H1 (cell line): ENCODE measurements at regions not wholly inside any gene's neighbourhood (a gene's known extent, or its start where the extent isn't known, plus 50 kb on each side); places are given as distances from the start of the nearest gene placed in this dataset.

Experiments
- CTCF ChIA-PET: fragments of 300-600 bp; sonication (Branson Sonifier 250); formaldehyde crosslinking; loops from one replicate; lab custom pipeline; 2021; ENCODE audit not compliant: partially characterized antibody; lab: Charles Lee
- POLR2A ChIA-PET: fragments of 300-600 bp; sonication (Branson Sonifier 250); formaldehyde crosslinking; loops from one replicate; lab custom pipeline; 2021; ENCODE audit warnings: inconsistent platforms; ENCODE audit not compliant: partially characterized antibody; lab: Charles Lee
- DNase-seq, 2 experiments: peaks; one replicate each; pipeline versions ENCODE4 v3.0.0 to v3.0.0-alpha.2; 2010 to 2022; ENCODE audit warnings: low spot score in 2 of 2, low read depth in 1 of 2, mixed read lengths in 1 of 2
- FAIRE-seq: peaks from 2 replicates; lab custom pipeline; 2011; peaks lifted over from hg19 to GRCh38; lab: Jason Lieb, UNC
- H2AFZ ChIP-seq: 2 replicates; pipeline ENCODE4 v1.8.1; 2012; ENCODE audit warnings: low read length, inconsistent platforms
- H2AK5ac ChIP-seq: 2 replicates; pipeline ENCODE4 v1.6.1; 2013; ENCODE audit warnings: low read depth, low read length
- H2BK120ac ChIP-seq: replicated peaks from 2 replicates; pipeline ENCODE3; 2013; ENCODE audit warnings: low read depth, low read length, inconsistent platforms
- H2BK12ac ChIP-seq: 2 replicates; pipeline ENCODE4 v1.6.1; 2013; ENCODE audit warnings: low read depth, low read length
- H2BK15ac ChIP-seq: 2 replicates; pipeline ENCODE4 v1.6.1; 2013; ENCODE audit warnings: low read length
- H2BK20ac ChIP-seq: 2 replicates; pipeline ENCODE4 v1.6.1; 2013; ENCODE audit warnings: low read length
- H2BK5ac ChIP-seq: 2 replicates; pipeline ENCODE4 v1.6.1; 2013; ENCODE audit warnings: low read depth, low read length
- H3K14ac ChIP-seq: 2 replicates; pipeline ENCODE4 v1.6.1; 2013; ENCODE audit warnings: inconsistent platforms; ENCODE audit not compliant: insufficient read length
- H3K18ac ChIP-seq: 2 replicates; pipeline ENCODE4 v1.6.1; 2013; ENCODE audit warnings: low read length; ENCODE audit errors: extremely low read depth
- H3K23ac ChIP-seq: 2 replicates; pipeline ENCODE4 v1.6.1; 2013; ENCODE audit warnings: inconsistent platforms; ENCODE audit not compliant: insufficient read length
- H3K23me2 ChIP-seq: 2 replicates; pipeline ENCODE4 v1.6.1; 2013; ENCODE audit warnings: low read depth, low read length
- H3K27ac ChIP-seq: 2 replicates; pipeline ENCODE4 v1.6.1; 2011; ENCODE audit warnings: low read depth, low read length, inconsistent platforms
- H3K27me3 ChIP-seq, 4 experiments: replicated peaks in 1 of 4; 1 replicate in 1 of 4; 2 replicates in 3 of 4; pipeline versions ENCODE4 v1.6.1 to v1.8.1; 2011 to 2013; ENCODE audit warnings: low read length in 3 of 4, mild to moderate bottlenecking in 3 of 4, inconsistent platforms in 2 of 4, mixed read lengths in 2 of 4, moderate library complexity in 1 of 4; ENCODE audit not compliant: control insufficient read depth in 3 of 4, insufficient read depth in 3 of 4; ENCODE audit errors: extremely low read depth in 1 of 4
- H3K36me3 ChIP-seq, 4 experiments: 2 replicates each; pipeline versions ENCODE4 v1.6.1 to v1.8.1; 2011 to 2013; ENCODE audit warnings: mild to moderate bottlenecking in 4 of 4, low read length in 3 of 4, moderate library complexity in 2 of 4, control low read depth in 1 of 4, inconsistent platforms in 1 of 4; ENCODE audit not compliant: insufficient read depth in 4 of 4, control insufficient read depth in 2 of 4
- H3K4ac ChIP-seq: replicated peaks from 2 replicates; pipeline ENCODE3; 2013; ENCODE audit warnings: low read length, low read depth, mixed read lengths, inconsistent platforms; ENCODE audit not compliant: insufficient read length
- H3K4me1 ChIP-seq, 4 experiments: replicated peaks in 1 of 4; 1 replicate in 1 of 4; 2 replicates in 3 of 4; pipeline versions ENCODE4 v1.6.1 to v1.8.1; 2011 to 2013; ENCODE audit warnings: low read length in 3 of 4, inconsistent platforms in 2 of 4, mixed read lengths in 1 of 4; ENCODE audit not compliant: insufficient read depth in 4 of 4, control insufficient read depth in 3 of 4
- H3K4me2 ChIP-seq, 2 experiments: 2 replicates each; pipeline versions ENCODE4 v1.6.1 to v1.8.1; 2011 to 2013; ENCODE audit warnings: low read depth in 2 of 2, low read length in 2 of 2, control low read depth in 1 of 2, inconsistent platforms in 1 of 2, mild to moderate bottlenecking in 1 of 2; ENCODE audit not compliant: insufficient read depth in 1 of 2
- H3K4me3 ChIP-seq, 4 experiments: fragments of 200-600, 300-600 bp in 1 of 4; sonication (generic), shearing (Covaris generic), sonication (Bioruptor Twin) in 1 of 4; 2 replicates each; pipeline versions ENCODE4 v1.5.1 to v1.8.1; 2011 to 2016; ENCODE audit warnings: low read length in 4 of 4, low read depth in 3 of 4, control low read depth in 2 of 4, inconsistent platforms in 2 of 4, mild to moderate bottlenecking in 2 of 4, mixed read lengths in 1 of 4, moderate library complexity in 1 of 4; ENCODE audit not compliant: insufficient read depth in 2 of 4; ENCODE audit errors: extremely low read depth in 1 of 4
- H3K56ac ChIP-seq: replicated peaks from 2 replicates; pipeline ENCODE3; 2013; ENCODE audit warnings: low read depth, mild to moderate bottlenecking, mixed read lengths, low read length, inconsistent platforms; ENCODE audit not compliant: insufficient read length
- H3K79me1 ChIP-seq: 2 replicates; pipeline ENCODE4 v1.6.1; 2013; ENCODE audit warnings: low read depth, low read length, control low read depth
- H3K79me2 ChIP-seq, 2 experiments: 2 replicates each; pipeline versions ENCODE4 v1.6.1 to v1.8.1; 2012 to 2013; ENCODE audit warnings: low read length in 2 of 2, mild to moderate bottlenecking in 2 of 2, inconsistent platforms in 1 of 2; ENCODE audit not compliant: insufficient read depth in 2 of 2, control insufficient read depth in 1 of 2
- H3K9ac ChIP-seq, 4 experiments: replicated peaks in 1 of 4; 1 replicate in 1 of 4; 2 replicates in 3 of 4; pipeline versions ENCODE4 v1.6.1 to v1.8.1; 2011 to 2013; ENCODE audit warnings: low read depth in 3 of 4, low read length in 3 of 4, control low read depth in 2 of 4, mild to moderate bottlenecking in 2 of 4, moderate library complexity in 2 of 4, inconsistent platforms in 1 of 4; ENCODE audit errors: extremely low read depth in 1 of 4
- H3K9me3 ChIP-seq, 2 experiments: 2 replicates each; pipeline versions ENCODE4 v1.6.1 to v1.8.1; 2012 to 2013; ENCODE audit warnings: mild to moderate bottlenecking in 2 of 2, moderate library complexity in 2 of 2, control low read depth in 1 of 2, inconsistent platforms in 1 of 2, low read depth in 1 of 2, low read length in 1 of 2, mixed read lengths in 1 of 2; ENCODE audit not compliant: insufficient read depth in 2 of 2
- H4K20me1 ChIP-seq, 2 experiments: replicated peaks in 1 of 2; 2 replicates each; pipeline versions ENCODE3 to v1.8.1; 2011 to 2013; ENCODE audit warnings: inconsistent platforms in 2 of 2, low read length in 2 of 2, mild to moderate bottlenecking in 1 of 2; ENCODE audit not compliant: insufficient read depth in 2 of 2, control insufficient read depth in 1 of 2
- H4K5ac ChIP-seq: 2 replicates; pipeline ENCODE4 v1.6.1; 2013; ENCODE audit warnings: low read length, low read depth, mixed read lengths, inconsistent platforms; ENCODE audit not compliant: insufficient read length
- H4K8ac ChIP-seq: 2 replicates; pipeline ENCODE4 v1.8.0; 2013; ENCODE audit warnings: mild to moderate bottlenecking, moderate library complexity, low read length, inconsistent platforms; ENCODE audit not compliant: insufficient read depth; ENCODE audit errors: extremely low read depth
- H4K91ac ChIP-seq: replicated peaks from 2 replicates; pipeline ENCODE3; 2013; ENCODE audit warnings: low read length, mixed read lengths, inconsistent platforms; ENCODE audit not compliant: insufficient read length
- BCL11A ChIP-seq, 2 experiments: IDR thresholded peaks; one replicate each; pipeline ENCODE4 v1.6.1; 2011; ENCODE audit warnings: low read depth in 2 of 2, low read length in 2 of 2, mild to moderate bottlenecking in 2 of 2
- TAF7 ChIP-seq: optimal IDR thresholded peaks from 2 replicates; pipeline ENCODE3; 2011; ENCODE audit warnings: low read depth, mild to moderate bottlenecking, inconsistent platforms, low read length, moderate library complexity, borderline replicate concordance
- WGBS, 2 experiments: shearing (Covaris generic) in 1 of 2; methylation state at CpG; one replicate each; pipeline versions ENCODE4 v1.1.6 to v1.1.7; 2013 to 2015; ENCODE audit warnings: low lambda C conversion rate in 2 of 2, mixed read lengths in 2 of 2, inconsistent platforms in 1 of 2, low coverage in 1 of 2, missing lambda C conversion rate in 1 of 2; ENCODE audit not compliant: insufficient replicate concordance in 2 of 2, insufficient coverage in 1 of 2, insufficient read length in 1 of 2; ENCODE audit errors: extremely low coverage in 1 of 2, missing lambda C conversion rate in 1 of 2; 5-methylcytosine and 5-hydroxymethylcytosine counted together

GRCh38 chr1:83763361-83764095 lies 235.4 kb downstream of the TTLL7 start:
- Histone ChIP-seq H3K4me2 (no peak overlapping the region), H2BK15ac (no peak overlapping the region), H3K14ac (no peak overlapping the region), H3K4me1 (peaks cover 0 to 4% (median 2%) of the 10 kb centered on the region in 4 experiments; a peak in 2 of 7 replicates), H4K20me1 (no peaks in the 10 kb centered on the region), H4K5ac (no peak overlapping the region), H3K4me3 (no peak overlapping the region), H3K4ac (no peak overlapping the region), H2AFZ (no peak overlapping the region), H2BK5ac (no peak overlapping the region), H2BK120ac (no peak overlapping the region), H3K79me1 (no peaks in the 10 kb centered on the region), H3K36me3 (no peaks in the 10 kb centered on the region), H4K91ac (no peak overlapping the region), H3K9ac (no peak overlapping the region), H2BK12ac (no peak overlapping the region), H3K27ac (no peak overlapping the region), H3K27me3 (no peaks in the 10 kb centered on the region), H3K56ac (no peak overlapping the region), H4K8ac (no peak overlapping the region), H3K9me3 (no peaks in the 10 kb centered on the region; a peak in 1 of 4 replicates), H3K18ac (no peak overlapping the region), H3K23ac (no peak overlapping the region), H3K23me2 (no peaks in the 10 kb centered on the region), H2AK5ac (no peak overlapping the region), H2BK20ac (no peak overlapping the region), H3K79me2 (no peaks in the 10 kb centered on the region)
- FAIRE-seq (no peak), DNase-seq (no peak)
- no peak for TF ChIP-seq BCL11A (IDR thresholded peaks at IDR 0.05; ENCODE audit: low read depth in 2 of 2, low read length in 2 of 2)
- no peak for TF ChIP-seq TAF7
- 85% methylated on average over 6 of the region's 6 CpGs; no CpG with 5 or more reads in 1 of the 2 experiments for WGBS, 2 experiments
- CTCF ChIA-PET = interaction anchor here (0.8 to 1.1 kb wide), 3 partner anchors 15 to 168 kb away, joined by 3 read pairs; no protein-coding TSS in a partner anchor
- POLR2A ChIA-PET = no interaction called here
